NK-92 treated with Interleukin-12 subunit alpha and Interleukin-12 subunit beta, amount 100 ng/mL, for 24 hours (cell line): ENCODE measurements at regions not wholly inside any gene's neighbourhood (a gene's known extent, or its start where the extent isn't known, plus 50 kb on each side); places are given as distances from the start of the nearest gene placed in this dataset.
"Not testable (repeated sequence)": the region's sequence is repeated elsewhere in the genome, so short reads cannot be mapped to it uniquely, and the experiment has no call there.

Experiments
- DNase-seq: peaks from one replicate; lab custom pipeline; 2025; lab: John Stamatoyannopoulos, UW

DNA sequence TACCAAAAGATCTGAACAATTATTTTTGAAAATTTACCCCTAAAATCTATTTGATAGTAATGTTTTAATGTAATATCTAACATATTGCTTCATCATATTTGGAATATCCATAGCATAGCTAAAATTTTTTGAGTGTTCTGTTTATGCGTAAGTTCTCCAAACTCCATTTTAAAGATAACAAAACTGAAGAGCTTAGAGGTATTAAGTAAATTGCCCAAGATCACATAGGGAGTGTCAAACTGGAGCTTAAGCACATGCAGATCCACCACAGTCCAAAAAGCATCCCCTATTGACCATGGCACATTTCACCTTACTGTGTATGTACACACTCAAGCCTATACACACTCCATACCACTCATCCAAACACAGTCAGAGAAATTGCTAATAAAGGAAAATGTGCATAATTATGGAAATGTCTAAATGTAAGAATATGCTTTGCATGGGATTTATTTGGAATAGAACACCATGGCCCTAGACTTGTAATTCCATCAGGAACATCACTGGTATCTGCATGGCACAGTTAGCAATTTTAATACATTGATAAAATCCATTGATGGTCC lies 85.2 kb upstream of the TGFBR2 start:
- DNase-seq, result no peak

DNA sequence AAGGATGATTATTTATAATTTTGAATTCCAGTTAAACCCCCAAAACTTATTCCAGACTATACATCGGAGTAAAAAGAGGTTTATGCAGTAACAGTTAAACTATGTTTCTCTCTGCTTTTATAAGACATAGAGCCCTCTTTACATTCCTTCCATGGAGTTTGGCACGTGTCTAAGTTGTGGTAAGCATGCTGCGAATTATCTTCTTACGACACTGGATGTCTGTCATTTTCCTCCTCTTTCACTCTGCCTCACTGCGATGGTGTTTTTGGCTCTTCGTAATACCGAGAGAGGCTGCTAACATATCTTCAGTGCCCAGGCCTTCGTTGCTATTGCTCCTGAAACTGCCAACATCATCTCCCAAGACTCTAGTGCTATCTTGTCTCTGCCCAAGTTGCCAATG lies 83.9 kb upstream of the TGFBR2 start:
- DNase-seq, result no peak

DNA sequence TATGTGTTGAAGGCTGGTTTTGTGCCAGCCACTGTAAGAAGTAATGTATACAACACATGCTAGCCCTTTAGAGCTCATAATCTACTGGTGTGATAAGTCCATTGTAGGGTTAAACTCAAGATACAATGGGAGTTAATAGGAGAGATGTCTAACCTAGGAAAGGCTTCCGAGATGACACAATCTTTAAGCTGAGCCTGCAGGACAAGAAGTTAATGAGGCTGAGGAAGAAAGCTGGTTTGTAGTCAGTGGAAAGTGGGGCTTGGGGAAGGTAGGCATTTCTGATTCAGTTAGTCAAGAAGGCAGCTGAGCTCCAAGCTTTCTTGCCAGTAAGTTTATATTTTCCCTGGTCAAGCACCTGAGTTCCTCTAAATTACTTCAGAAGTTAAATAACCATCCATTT lies 83.0 kb upstream of the TGFBR2 start:
- no peak for DNase-seq

- DNase-seq, result no peak
Observed at GRCh38 chr3:30524357-30525040, 81.9 kb upstream of the TGFBR2 start.

DNA sequence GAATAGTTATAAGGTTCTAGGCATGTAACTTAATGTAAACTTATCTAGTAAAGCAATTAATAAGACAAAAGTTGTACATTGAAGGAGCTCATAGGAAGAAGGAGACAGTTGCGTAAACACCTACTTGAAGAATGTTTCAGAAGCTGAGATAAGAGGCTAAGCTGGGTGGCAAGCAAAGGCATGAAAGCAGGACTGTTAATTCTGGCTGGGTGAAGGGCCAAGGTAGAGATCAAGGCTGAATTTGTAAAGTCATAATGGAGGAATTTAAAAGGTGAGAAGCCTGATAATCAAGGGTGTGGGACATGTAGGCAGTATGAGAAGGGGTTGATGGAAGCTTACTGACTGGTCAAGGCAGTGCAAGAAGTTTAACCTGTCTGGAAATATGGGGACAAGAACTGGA lies 80.4 kb upstream of the TGFBR2 start:
- DNase-seq, result no peak

DNA sequence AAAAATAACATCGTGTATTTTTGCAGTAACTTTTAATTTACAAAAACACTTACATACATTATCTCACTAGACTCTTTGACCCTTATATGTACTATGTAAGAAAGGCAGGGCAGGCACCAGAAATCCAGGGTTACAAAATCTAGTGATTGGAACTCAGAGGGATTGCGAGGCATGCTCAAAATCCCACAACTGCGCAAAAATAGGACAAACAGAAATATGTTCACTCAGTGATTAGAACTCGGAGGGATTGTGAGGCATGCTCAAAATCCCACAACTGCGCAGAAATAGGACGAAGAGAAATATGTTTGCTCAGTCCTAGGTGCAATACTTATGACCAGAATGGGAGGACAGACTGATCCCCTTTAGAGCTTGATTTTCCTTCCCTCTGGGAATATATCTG lies 79.2 kb upstream of the TGFBR2 start:
- no peak for DNase-seq

DNA sequence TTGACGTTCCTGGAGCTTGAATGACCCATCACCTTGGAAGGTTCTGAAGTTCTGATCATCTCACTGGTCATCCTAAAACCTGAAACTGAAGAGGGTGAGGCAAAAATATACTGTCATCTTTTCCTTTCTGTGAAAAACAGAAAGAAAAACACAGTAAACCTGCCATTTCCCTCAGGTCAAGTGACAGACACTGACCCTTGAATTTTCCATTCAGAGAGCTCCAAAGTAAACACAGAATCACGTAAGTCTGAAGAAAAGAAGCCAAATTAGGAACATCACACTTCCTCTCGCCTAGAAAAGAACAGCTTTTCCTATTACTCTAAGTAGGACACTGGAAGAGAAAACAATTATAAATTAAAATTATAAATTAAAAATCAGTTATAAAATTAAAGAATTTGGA lies 78.7 kb upstream of the TGFBR2 start:
- no peak for DNase-seq

DNA sequence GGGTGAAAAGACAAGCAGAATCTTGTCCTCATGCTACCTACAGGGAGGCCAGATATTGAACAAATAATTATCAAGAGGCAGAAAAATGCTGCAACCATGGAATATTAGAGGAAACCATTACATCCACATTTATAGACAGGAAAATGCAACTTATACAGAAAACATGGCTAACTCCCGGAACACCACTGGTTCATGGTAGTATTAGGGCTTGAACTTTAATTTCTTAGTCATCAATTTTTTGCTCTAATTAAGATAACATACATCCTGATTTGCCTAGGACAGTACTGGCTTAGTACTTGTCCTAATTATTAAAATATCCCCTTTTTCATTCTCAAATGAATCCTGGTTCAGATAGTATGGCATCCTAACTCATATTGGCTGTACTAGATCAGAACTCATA lies 76.3 kb upstream of the TGFBR2 start:
- DNase-seq, result no peak

DNA sequence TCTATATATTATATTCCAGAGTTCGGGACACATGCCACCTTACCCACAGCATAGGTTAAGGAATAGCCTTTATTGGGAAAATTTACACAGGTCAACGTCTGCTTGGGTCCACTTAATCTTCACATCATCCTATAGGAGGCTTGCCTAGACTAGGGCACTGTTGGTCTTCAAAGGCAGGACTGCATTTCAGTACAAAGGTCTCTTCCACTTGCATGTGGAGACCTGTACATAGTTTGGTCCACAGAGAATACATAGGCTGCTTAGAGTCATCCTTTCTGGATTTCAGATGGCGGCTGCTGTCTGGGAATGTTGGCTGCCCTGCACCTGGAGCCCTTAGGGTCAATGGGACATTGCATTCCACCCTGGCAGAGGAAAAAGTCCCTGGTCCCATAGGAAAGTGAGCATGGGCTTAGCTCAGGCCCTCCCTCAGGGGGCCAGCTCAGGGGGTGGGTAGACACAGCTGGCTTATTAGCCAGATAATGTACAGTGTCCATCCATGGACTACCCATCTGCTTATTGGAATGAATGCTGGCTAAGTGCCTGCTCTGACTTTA lies 75.3 kb upstream of the TGFBR2 start:
- no peak for DNase-seq

DNA sequence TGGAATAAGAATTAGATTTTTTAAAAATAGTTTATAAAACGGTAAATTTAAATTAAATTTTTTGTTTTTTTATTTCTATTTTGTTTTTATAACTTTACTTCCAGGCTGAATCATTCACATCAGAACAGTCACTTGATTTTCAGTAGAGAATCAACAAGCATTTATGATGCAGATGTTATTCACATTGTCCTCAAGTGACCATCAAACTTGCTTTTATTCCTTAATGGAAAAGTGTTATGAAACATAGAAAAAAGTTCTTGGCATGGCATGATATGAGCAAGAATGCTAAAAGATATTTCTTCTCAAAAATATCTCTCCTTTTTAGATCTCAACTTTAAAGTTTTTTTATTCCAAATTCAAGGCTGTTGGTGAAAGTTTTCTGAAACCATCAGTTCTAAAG lies 70.9 kb upstream of the TGFBR2 start:
- no peak for DNase-seq

- DNase-seq, result no peak
Observed at GRCh38 chr3:30538791-30539190, 67.6 kb upstream of the TGFBR2 start.

DNA sequence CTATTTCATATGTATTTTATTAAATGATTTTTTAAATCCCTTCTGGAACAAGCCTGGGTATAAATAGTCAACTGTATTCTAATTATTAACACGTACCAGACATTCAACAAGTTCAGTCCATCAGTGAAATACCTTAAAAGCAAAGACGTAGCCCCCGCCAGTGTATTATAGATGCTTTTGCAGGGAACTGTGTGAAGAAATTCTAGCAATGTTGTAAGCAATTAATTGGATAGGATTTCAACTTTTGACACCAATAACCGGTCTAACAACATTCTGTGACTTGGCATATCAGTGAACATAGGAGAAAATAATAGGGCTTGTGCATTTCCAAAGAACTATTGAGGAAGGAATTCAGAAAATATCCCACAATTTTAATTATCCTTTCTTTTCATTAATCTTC lies 67.2 kb upstream of the TGFBR2 start:
- no peak for DNase-seq

DNA sequence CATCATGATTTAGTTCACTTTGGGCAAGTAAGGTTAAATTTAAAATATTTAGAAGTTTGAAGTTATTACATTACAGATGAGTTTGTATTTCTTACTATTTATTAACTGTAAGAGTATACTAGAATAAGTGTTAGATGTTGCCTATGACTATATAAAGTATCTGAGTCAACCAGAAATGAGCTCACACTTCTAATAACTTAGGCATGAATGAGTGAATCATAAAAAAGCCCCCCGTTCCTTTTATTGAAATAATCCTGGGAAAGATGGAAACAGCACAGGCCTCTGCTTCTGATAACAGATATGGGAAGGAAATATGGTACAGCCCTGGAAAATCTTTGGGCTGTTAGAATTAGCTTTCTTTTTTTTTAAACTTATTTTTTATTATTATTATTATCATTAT lies 66.6 kb upstream of the TGFBR2 start:
- DNase-seq, result no peak

- DNase-seq, result not testable (repeated sequence)
Observed at GRCh38 chr3:30541156-30541555, 65.2 kb upstream of the TGFBR2 start.

DNA sequence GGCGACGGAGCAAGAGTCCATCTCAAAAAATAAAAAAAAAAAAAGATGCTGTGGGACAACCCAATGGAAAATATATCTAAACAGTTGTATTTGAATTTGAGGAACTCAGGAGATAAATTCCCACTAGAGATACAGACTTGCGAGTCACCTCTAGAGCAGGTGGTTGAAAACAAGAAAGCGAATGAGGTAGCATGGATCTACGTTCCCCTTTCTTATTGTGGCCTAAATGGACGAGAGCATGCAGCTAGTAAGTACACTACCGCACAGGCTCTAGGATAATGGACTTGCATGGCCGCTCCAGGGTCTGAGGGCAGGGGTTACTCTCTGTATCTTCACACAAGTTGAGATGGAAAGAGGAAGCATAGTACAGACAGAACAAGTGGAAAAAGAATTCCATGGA lies 63.5 kb upstream of the TGFBR2 start:
- DNase-seq, result no peak

DNA sequence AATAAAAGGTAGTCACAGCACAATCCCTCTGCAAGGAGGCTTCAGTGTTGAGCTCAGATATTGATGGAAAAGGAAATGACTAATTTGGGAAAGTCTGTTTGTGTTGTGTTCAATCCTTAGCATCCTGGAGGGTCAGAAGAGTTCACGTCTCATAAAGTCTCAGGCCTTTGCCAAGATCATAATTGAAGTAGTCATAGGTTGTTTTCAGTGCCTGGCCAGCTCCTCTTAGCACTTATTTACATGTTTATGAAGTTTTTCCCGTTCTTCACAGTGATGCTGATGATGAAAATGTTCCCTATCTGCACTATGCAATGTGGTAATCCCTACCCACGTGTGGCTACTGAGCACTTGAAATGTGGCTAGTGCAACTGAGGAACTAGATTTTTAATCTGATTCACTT lies 61.6 kb upstream of the TGFBR2 start:
- no peak for DNase-seq

GRCh38 chr3:30546934-30547333 lies 59.5 kb upstream of the TGFBR2 start:
- DNase-seq, result no peak

GRCh38 chr3:30547716-30548115 lies 58.7 kb upstream of the TGFBR2 start:
- DNase-seq, result no peak

- DNase-seq, result no peak
Observed at GRCh38 chr3:30548600-30548999, 57.8 kb upstream of the TGFBR2 start.

- DNase-seq, result no peak
Observed at GRCh38 chr3:30549600-30549999, 56.8 kb upstream of the TGFBR2 start.

- no peak for DNase-seq
Observed at GRCh38 chr3:30550246-30550645, 56.2 kb upstream of the TGFBR2 start.

- no peak for DNase-seq
Observed at GRCh38 chr3:30551266-30551665, 55.1 kb upstream of the TGFBR2 start.

- no peak for DNase-seq
Observed at GRCh38 chr3:30551927-30552326, 54.5 kb upstream of the TGFBR2 start.
